ENCODE measurements at regions not wholly inside any gene's neighbourhood (a gene's known extent, or its start where the extent isn't known, plus 50 kb on each side); places are given as distances from the start of the nearest gene placed in this dataset.

DNA sequence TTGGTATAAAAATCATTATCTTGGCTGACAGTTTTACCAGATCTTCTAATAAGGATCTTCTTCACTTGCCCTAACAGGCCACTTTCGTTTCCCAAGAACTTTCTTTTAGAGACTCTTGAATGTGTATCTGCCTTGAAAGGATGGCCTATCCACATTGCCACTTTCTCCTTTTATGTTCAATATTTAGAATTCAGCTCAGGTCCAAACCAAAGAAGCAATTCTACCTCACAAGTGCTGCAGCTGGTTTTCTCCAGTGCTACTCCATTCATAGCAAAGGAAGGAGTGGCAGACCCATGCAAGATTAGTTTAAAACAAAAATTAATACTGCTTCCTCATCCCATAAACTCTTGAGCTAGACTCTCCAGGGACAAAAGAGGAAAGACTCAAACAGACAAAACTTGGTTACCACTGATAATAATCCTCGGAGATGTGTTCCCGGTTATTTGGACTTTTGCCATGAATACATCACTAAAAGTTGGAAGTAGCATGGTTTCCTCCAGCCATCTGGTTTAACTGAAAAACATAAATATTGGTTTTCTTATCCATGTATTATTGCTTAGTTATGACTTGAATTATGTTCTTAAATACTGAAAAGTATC, 401.8 kb downstream of the PABPC4L start:
- TF ChIP-seq FOXM1 (IDR thresholded peaks at IDR 0.05; ENCODE audit: borderline replicate concordance) (no peak), NFRKB (IDR thresholded peaks at IDR 0.05) (no peak), ZNF384 (IDR thresholded peaks at IDR 0.05) (no peak), SP1 (IDR thresholded peaks at IDR 0.05) (no peak), FOXK2 (IDR thresholded peaks at IDR 0.05) (no peak), ELF4 (IDR thresholded peaks at IDR 0.05) (no peak), FOXA1 (IDR thresholded peaks at IDR 0.05) (no peak), L3MBTL2 (conservative IDR thresholded peaks at IDR 0.05) (no peak), ARNT (IDR thresholded peaks at IDR 0.05) (no peak), HDGF (IDR thresholded peaks at IDR 0.05; ENCODE audit: borderline replicate concordance) (no peak), SUZ12 (IDR thresholded peaks at IDR 0.05) (no peak), LEF1 (IDR thresholded peaks at IDR 0.05; ENCODE audit: borderline replicate concordance) (no peak), TARDBP (IDR thresholded peaks at IDR 0.05) (no peak)
- TF ChIP-seq, protein P1, sequence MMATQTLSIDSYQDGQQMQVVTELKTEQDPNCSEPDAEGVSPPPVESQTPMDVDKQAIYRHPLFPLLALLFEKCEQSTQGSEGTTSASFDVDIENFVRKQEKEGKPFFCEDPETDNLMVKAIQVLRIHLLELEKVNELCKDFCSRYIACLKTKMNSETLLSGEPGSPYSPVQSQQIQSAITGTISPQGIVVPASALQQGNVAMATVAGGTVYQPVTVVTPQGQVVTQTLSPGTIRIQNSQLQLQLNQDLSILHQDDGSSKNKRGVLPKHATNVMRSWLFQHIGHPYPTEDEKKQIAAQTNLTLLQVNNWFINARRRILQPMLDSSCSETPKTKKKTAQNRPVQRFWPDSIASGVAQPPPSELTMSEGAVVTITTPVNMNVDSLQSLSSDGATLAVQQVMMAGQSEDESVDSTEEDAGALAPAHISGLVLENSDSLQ (IDR thresholded peaks at IDR 0.05): no peak

Data from HEK293T (cell line).